Adrenal gland (tissue), 9 donors: ENCODE measurements at regions not wholly inside any gene's neighbourhood (a gene's known extent, or its start where the extent isn't known, plus 50 kb on each side); places are given as distances from the start of the nearest gene placed in this dataset.
"Not testable (repeated sequence)": the region's sequence is repeated elsewhere in the genome, so short reads cannot be mapped to it uniquely, and the experiment has no call there.

Experiments
- DNase-seq, 7 donors: peaks; one replicate each; pipeline ENCODE4 v3.0.0-alpha.2; 2019 to 2020
- H3K27ac ChIP-seq, 5 donors: fragments of 200-600 bp; sonication (generic) in 4 of 5; 1 replicate in 3 of 5; 2 replicates in 2 of 5; pipeline versions ENCODE4 v1.5.1 to v1.8.0; 2016 to 2020; ENCODE audit warnings: mild to moderate bottlenecking in 1 of 5
- H3K27me3 ChIP-seq: fragments of 200-600 bp; 2 replicates; pipeline ENCODE4 v1.8.0; 2021
- H3K36me3 ChIP-seq, 2 donors: fragments of 200-600 bp; replicated peaks in 1 of 2; 1 replicate in 1 of 2; 2 replicates in 1 of 2; pipeline versions ENCODE4 v1.5.1 to v1.8.0; 2018 to 2022
- H3K4me1 ChIP-seq, 2 donors: fragments of 200-600 bp; replicated peaks in 1 of 2; 1 replicate in 1 of 2; 2 replicates in 1 of 2; pipeline versions ENCODE4 v1.5.1 to v1.8.0; 2018 to 2021
- H3K4me3 ChIP-seq, 4 donors: fragments of 200-600 bp; sonication (generic) in 3 of 4; one replicate each; pipeline ENCODE4 v1.5.1; 2016 to 2018
- H3K9me3 ChIP-seq, 3 donors: fragments of 200-600 bp; sonication (generic) in 1 of 3; replicated peaks in 1 of 3; 1 replicate in 2 of 3; 2 replicates in 1 of 3; pipeline versions ENCODE4 v1.5.1 to v1.8.0; 2016 to 2021
- POLR2A ChIP-seq, 2 donors: fragments of 450-650 bp; IDR thresholded peaks; one replicate each; pipeline ENCODE4 v1.6.1; 2017; ENCODE audit warnings: antibody characterized with exemption in 2 of 2, mild to moderate bottlenecking in 2 of 2, moderate library complexity in 1 of 2
- WGBS, 4 donors: extraction: QIAGEN DNeasy Blood & Tissue Kit in 2 of 4; methylation state at CpG; one replicate each; pipeline versions ENCODE4 v1.1.5 to v1.1.7; 2013 to 2017; 5-methylcytosine and 5-hydroxymethylcytosine counted together
- intact Hi-C, 2 donors: fragments of 100-400 bp; cut with DNase I; formaldehyde crosslinking; loops; one replicate each; pipeline versions ENCODE4 v1.14.1 to v1.15.0; 2022 to 2023
- TF ChIP-seq, protein P1 (sequence below), 6 experiments: fragments of 450-650 bp in 4 of 6; fragments of 200-600 bp in 2 of 6; sonication (generic) in 1 of 6; IDR thresholded peaks; 1 replicate in 5 of 6; 2 replicates in 1 of 6; pipeline versions ENCODE4 v1.5.1 to v1.8.0; 2016 to 2021; ENCODE audit warnings: antibody characterized with exemption in 6 of 6, mild to moderate bottlenecking in 2 of 6, moderate library complexity in 1 of 6
- donor health status: healthy with polysubstance abuse.
- donor health status: Bipolar disorder and iron deficiency.
- donor health status: DM: yes; HTN: yes; CAD: no.
- donor health status: DM: no; HTN: no; CAD: no.
- donor health status: DM: no; HTN: no; CAD: no.

DNA sequence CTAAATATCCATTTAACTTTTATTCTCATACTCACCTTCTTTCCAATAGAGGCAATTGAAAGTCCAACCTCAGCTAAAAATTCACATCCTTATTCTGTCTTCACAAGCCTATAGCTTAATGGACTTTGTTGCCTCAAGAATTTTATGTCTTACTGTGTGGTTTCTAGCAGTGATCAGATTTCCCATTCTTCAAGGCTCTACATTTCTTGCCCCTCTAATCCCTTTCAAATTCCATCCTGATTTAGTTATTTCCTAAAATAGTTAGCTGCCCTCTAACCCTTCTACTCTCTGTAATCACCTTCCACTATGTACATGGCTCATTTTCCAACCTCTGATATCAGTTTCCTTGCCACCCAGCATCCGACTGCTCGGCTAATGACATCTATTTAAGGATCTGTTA is 204.1 kb upstream of the CENPE start:
- no peak for DNase-seq

DNA sequence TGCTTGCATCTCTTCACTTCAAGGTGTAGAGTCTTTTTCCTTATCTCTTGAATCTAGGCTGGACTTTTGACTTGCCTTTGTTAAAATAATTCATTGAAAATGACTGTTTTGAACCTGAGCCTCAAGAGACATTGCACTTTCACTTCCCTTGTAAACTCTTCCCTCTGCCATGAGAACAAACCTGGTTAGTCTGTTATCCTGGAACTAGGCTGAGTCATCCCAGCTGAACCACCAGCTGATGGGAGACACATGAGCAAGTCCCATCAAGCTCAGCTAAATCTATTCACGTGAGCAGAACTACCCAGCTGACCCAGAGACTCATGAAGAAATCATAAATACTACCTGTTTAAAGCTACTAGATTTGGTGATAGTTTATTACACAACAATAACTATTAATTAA is 202.3 kb upstream of the CENPE start:
- DNase-seq: no peak
- 28 to 50% (median 38%) methylated on average over 1 of the region's 1 CpG for WGBS, 4 donors
- H3K36me3 ChIP-seq: no peaks in the 10 kb centered on the region
- H3K4me1 ChIP-seq: no peaks in the 10 kb centered on the region
- no peak for TF ChIP-seq POLR2A (IDR thresholded peaks at IDR 0.05)
- TF ChIP-seq, protein P1, sequence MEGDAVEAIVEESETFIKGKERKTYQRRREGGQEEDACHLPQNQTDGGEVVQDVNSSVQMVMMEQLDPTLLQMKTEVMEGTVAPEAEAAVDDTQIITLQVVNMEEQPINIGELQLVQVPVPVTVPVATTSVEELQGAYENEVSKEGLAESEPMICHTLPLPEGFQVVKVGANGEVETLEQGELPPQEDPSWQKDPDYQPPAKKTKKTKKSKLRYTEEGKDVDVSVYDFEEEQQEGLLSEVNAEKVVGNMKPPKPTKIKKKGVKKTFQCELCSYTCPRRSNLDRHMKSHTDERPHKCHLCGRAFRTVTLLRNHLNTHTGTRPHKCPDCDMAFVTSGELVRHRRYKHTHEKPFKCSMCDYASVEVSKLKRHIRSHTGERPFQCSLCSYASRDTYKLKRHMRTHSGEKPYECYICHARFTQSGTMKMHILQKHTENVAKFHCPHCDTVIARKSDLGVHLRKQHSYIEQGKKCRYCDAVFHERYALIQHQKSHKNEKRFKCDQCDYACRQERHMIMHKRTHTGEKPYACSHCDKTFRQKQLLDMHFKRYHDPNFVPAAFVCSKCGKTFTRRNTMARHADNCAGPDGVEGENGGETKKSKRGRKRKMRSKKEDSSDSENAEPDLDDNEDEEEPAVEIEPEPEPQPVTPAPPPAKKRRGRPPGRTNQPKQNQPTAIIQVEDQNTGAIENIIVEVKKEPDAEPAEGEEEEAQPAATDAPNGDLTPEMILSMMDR (IDR thresholded peaks at IDR 0.05): no peak
- no peak overlapping the region for H3K27ac ChIP-seq
- H3K27me3 ChIP-seq: no peaks in the 10 kb centered on the region
- intact Hi-C loops: no loop called here
- H3K9me3 ChIP-seq: no peaks in the 10 kb centered on the region
- H3K4me3 ChIP-seq: no peak overlapping the region

More for the DNA sequence above, 204.1 kb upstream of the CENPE start:
- Histone ChIP-seq H3K4me1 (no peaks in the 10 kb centered on the region), H3K9me3 (no peaks in the 10 kb centered on the region), H3K36me3 (no peaks in the 10 kb centered on the region), H3K27me3 (no peaks in the 10 kb centered on the region), H3K27ac (no peak overlapping the region), H3K4me3 (no peak overlapping the region)
- WGBS, 4 donors: 58 to 73% (median 65%) methylated on average over 2 of the region's 2 CpGs
- intact Hi-C loops: no loop called here
- TF ChIP-seq POLR2A (IDR thresholded peaks at IDR 0.05): no peak

DNA sequence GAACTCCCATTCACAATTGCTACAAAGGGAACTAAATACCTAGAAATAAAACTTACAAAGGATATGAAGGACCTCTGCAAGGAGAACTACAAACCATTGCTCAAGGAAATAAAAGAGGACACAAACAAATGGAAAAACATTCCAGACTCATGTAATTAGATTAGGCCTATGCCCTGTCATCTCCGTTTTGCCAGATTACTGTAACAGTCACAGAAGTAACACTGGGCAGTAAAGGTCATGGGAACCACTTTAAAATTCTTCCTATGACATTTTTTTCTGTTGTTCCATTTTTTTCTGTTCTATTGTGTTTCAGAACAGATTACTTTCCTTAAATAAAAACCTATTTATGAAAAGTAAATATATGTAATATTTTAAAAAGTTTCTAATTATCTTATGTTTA is 199.4 kb upstream of the CENPE start:
- Histone ChIP-seq H3K4me3 (no peak overlapping the region), H3K27ac (no peak overlapping the region), H3K4me1 (no peaks in the 10 kb centered on the region), H3K9me3 (no peaks in the 10 kb centered on the region), H3K27me3 (no peaks in the 10 kb centered on the region), H3K36me3 (no peaks in the 10 kb centered on the region)
- DNase-seq: no peak
- 22 to 42% (median 29%) methylated on average over 1 of the region's 1 CpG for WGBS, 4 donors
- intact Hi-C loops: no loop called here
- TF ChIP-seq, protein P1 (IDR thresholded peaks at IDR 0.05): no peak
- TF ChIP-seq POLR2A (IDR thresholded peaks at IDR 0.05): no peak

DNA sequence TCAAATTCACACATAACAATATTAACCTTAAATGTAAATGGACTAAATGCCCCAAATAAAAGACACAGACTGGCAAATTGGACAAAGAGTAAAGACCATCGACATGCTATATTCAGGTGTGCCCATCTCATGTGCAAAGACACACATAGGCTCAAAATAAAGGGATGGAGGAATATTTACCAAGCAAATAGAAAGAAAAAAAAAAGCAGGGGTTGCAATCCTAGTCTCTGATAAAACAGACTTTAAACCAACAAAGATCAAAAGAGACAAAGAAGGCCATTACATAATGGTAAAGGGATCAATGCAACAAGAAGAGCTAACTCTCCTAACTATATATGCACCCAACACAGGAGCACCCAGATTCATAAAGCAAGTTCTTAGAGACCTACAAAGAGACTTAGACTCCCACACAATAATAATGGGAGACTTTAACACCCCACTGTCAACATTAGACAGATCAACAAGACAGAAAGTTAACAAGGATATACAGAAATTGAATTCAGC is 189.4 kb upstream of the CENPE start:
- H3K4me1 ChIP-seq, H3K27me3 ChIP-seq, H3K27ac ChIP-seq, intact Hi-C loops, H3K9me3 ChIP-seq, H3K36me3 ChIP-seq, DNase-seq, H3K4me3 ChIP-seq: not testable (repeated sequence)
- 81 to 94% (median 86%) methylated on average over 1 of the region's 1 CpG for WGBS, 4 donors

DNA sequence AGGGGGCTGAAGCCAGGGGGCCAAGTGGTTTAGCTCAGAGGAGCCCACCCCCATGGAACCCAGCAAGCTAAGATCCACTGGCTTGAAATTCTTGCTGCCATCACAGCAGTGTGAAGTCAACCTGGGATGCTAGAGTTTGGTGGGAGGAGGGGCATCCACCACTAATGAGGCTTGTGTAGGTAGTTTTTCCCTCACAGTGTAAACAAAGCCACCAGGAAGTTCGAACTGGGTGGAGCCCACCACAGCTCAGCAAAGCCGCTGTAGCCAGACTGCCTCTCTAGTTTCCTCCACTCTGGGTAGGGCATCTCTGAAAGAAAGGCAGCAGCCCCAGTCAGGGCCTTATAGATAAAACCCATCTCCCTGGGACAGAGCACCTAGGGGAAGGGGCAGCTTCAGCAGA is 187.4 kb upstream of the CENPE start:
- H3K36me3 ChIP-seq, H3K27me3 ChIP-seq, H3K4me3 ChIP-seq, H3K4me1 ChIP-seq, DNase-seq, intact Hi-C loops, H3K27ac ChIP-seq, H3K9me3 ChIP-seq: not testable (repeated sequence)
- WGBS, 4 donors: 64 to 76% methylated on average over 2 of the region's 2 CpGs; no CpG with 5 or more reads in 2 of the 4 donors

DNA sequence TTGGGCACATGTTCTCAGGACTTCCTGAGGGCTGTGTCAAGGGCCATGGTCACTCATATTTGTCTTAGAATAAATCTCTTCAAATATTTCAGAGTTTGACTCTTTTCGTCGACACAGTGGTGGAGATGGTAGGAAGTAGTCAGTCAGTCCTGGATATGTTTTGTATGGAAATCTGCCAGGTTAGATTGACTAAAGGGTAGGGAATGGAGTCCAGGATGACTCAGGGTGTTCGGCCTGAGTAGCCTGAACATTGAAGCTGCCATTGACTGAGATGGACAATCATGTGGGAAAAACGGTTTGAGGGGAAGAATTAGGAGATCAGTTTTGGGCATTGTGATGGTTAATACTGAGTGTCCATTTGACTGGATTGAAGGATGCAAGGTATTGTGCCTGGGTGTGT is 177.1 kb upstream of the CENPE start:
- no peak overlapping the region for H3K27ac ChIP-seq
- H3K4me1 ChIP-seq: no peaks in the 10 kb centered on the region
- no peaks in the 10 kb centered on the region for H3K36me3 ChIP-seq
- TF ChIP-seq, protein P1 (IDR thresholded peaks at IDR 0.05): no peak
- no peak for TF ChIP-seq POLR2A (IDR thresholded peaks at IDR 0.05)
- intact Hi-C loops: no loop called here
- DNase-seq: no peak
- no peaks in the 10 kb centered on the region for H3K27me3 ChIP-seq
- no peak overlapping the region for H3K4me3 ChIP-seq
- WGBS, 4 donors: 60 to 66% (median 64%) methylated on average over 4 of the region's 4 CpGs
- H3K9me3 ChIP-seq: no peaks in the 10 kb centered on the region
